ENCODE measurements at regions not wholly inside any gene's neighbourhood (a gene's known extent, or its start where the extent isn't known, plus 50 kb on each side); places are given as distances from the start of the nearest gene placed in this dataset.

DNA sequence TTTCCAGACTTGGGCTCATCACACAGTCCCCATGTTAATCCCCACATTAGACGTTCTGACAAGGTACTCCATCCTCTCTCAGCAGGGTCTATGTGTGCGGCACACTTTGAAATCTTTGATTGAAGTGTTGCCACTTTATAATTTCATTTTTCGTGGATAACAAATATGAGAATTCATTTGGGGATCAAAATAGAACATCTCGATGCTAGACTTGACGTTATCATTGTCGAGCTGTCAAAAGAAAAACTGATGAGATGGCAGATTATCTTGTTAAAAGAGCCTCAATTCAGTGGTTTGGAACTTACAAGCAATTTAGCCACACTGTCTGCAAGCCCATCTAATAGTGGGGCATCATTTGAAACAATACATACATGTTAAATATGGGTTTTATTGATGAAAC is 91.2 kb upstream of the SULT1C3 start:
- Histone ChIP-seq H3K18ac (ENCODE audit: low read length) (no peak overlapping the region), H3K27ac (replicated peaks; ENCODE audit: low read length) (no peak overlapping the region), H3K36me3 (replicated peaks in 1 of 2; ENCODE audit: control insufficient read depth in 2 of 2, insufficient read depth in 2 of 2, low read length in 2 of 2) (no peaks in the 10 kb centered on the region), H4K91ac (ENCODE audit: low read depth, low read length, poor library complexity) (no peak overlapping the region), H2BK120ac (ENCODE audit: low read depth, low read length) (no peak overlapping the region), H4K8ac (ENCODE audit: low read depth, low read length) (no peak overlapping the region), H2BK15ac (ENCODE audit: low read length) (no peak overlapping the region), H3K14ac (ENCODE audit: low read length) (no peak overlapping the region), H2AFZ (ENCODE audit: low read length) (no peak overlapping the region), H3K4me2 (ENCODE audit: insufficient read depth, low read length, poor library complexity, severe bottlenecking) (no peak overlapping the region), H2AK5ac (ENCODE audit: low read depth, low read length) (no peak overlapping the region), H3K23ac (ENCODE audit: low read depth, low read length, poor library complexity) (no peak overlapping the region), H2BK5ac (ENCODE audit: low read length) (no peak overlapping the region), H3K4ac (ENCODE audit: low read length) (no peak overlapping the region), H2BK12ac (ENCODE audit: low read length) (no peak overlapping the region), H3K9me3 (replicated peaks in 1 of 2; ENCODE audit: control insufficient read depth in 2 of 2, insufficient read depth in 1 of 2, low read depth in 1 of 2, low read length in 2 of 2) (no peaks in the 10 kb centered on the region), H3K4me3 (ENCODE audit: low read length in 2 of 2) (no peak overlapping the region), H3K9ac (ENCODE audit: low read depth, low read length, poor library complexity) (no peak overlapping the region), H3K27me3 (ENCODE audit: control insufficient read depth in 3 of 3, insufficient read depth in 3 of 3, low read depth in 1 of 3, low read length in 3 of 3) (peaks cover 0 to 1% (median 0%) of the 10 kb centered on the region in 3 experiments), H3K79me1 (ENCODE audit: low read depth, low read length) (no peaks in the 10 kb centered on the region), H3K4me1 (ENCODE audit: control insufficient read depth in 2 of 2, insufficient read depth in 1 of 2, low read depth in 1 of 2, low read length in 2 of 2) (peaks cover 0 to 2% of the 10 kb centered on the region in 2 donors)
- no CpG with 5 or more reads among the region's 6 CpGs for WGBS, 2 donors (ENCODE audit: extremely low coverage in 2 of 2, insufficient read length in 2 of 2, insufficient replicate concordance in 1 of 2)
- DNase-seq (ENCODE audit: low spot score) = no peak

DNA sequence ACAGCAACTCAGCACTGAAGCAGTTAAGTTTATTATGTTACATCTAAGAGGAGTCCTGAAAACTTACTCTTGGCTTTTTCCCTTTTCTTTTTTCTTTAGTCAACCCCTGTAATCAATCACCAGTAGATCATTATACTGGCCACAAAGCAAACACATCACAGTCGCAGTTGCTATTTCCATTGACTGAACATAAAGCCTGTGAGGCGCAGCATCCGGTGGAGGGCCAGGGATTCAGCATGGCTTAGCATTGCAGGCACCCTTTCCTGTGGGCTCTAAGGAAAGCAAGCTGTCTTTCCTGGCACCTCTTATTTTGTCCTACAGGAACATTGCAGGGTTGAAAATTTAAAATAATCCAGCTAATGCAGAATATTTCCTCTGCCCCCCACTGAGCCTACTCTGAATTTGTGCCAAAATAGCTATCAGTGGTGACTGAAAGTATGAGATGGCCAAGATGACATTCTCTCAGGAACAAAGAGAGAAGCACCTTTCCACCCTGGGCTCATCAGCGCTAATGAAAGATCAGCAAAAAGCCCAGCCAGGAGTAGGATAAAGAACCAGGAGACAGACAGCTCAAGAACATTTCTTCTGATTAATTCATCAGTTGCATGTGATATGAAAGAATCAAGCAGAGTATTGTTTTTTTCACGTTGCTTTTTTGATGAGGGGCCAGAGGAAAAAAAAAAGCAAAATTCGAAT is 85.3 kb upstream of the SULT1C3 start:
- no peak overlapping the region for H2BK15ac ChIP-seq (ENCODE audit: low read length)
- no peaks in the 10 kb centered on the region for H3K36me3 ChIP-seq (replicated peaks in 1 of 2; ENCODE audit: control insufficient read depth in 2 of 2, insufficient read depth in 2 of 2, low read length in 2 of 2)
- H3K4me2 ChIP-seq (ENCODE audit: insufficient read depth, low read length, poor library complexity, severe bottlenecking) = no peak overlapping the region
- H3K4ac ChIP-seq (ENCODE audit: low read length) = no peak overlapping the region
- H3K18ac ChIP-seq (ENCODE audit: low read length) = no peak overlapping the region
- no peak overlapping the region for H2AK5ac ChIP-seq (ENCODE audit: low read depth, low read length)
- no peak overlapping the region for H2BK5ac ChIP-seq (ENCODE audit: low read length)
- H3K27me3 ChIP-seq (ENCODE audit: control insufficient read depth in 3 of 3, insufficient read depth in 3 of 3, low read depth in 1 of 3, low read length in 3 of 3) = peaks cover 0 to 1% (median 0%) of the 10 kb centered on the region in 3 experiments
- no peak overlapping the region for H3K14ac ChIP-seq (ENCODE audit: low read length)
- no peak overlapping the region for H4K91ac ChIP-seq (ENCODE audit: low read depth, low read length, poor library complexity)
- H2AFZ ChIP-seq (ENCODE audit: low read length) = no peak overlapping the region
- H3K4me1 ChIP-seq (ENCODE audit: control insufficient read depth in 2 of 2, insufficient read depth in 1 of 2, low read depth in 1 of 2, low read length in 2 of 2) = peaks cover 0 to 7% of the 10 kb centered on the region in 2 donors
- no CpG with 5 or more reads among the region's 6 CpGs for WGBS, 2 donors (ENCODE audit: extremely low coverage in 2 of 2, insufficient read length in 2 of 2, insufficient replicate concordance in 1 of 2)
- H3K9me3 ChIP-seq (replicated peaks in 1 of 2; ENCODE audit: control insufficient read depth in 2 of 2, insufficient read depth in 1 of 2, low read depth in 1 of 2, low read length in 2 of 2) = no peaks in the 10 kb centered on the region
- no peak overlapping the region for H2BK120ac ChIP-seq (ENCODE audit: low read depth, low read length)
- no peak overlapping the region for H2BK12ac ChIP-seq (ENCODE audit: low read length)
- no peak overlapping the region for H3K23ac ChIP-seq (ENCODE audit: low read depth, low read length, poor library complexity)
- no peak overlapping the region for H3K4me3 ChIP-seq (ENCODE audit: low read length in 2 of 2)
- H3K9ac ChIP-seq (ENCODE audit: low read depth, low read length, poor library complexity) = no peak overlapping the region
- no peak for DNase-seq (ENCODE audit: low spot score)
- no peaks in the 10 kb centered on the region for H3K79me1 ChIP-seq (ENCODE audit: low read depth, low read length)
- H4K8ac ChIP-seq (ENCODE audit: low read depth, low read length) = no peak overlapping the region
- no peak overlapping the region for H3K27ac ChIP-seq (replicated peaks; ENCODE audit: low read length)

DNA sequence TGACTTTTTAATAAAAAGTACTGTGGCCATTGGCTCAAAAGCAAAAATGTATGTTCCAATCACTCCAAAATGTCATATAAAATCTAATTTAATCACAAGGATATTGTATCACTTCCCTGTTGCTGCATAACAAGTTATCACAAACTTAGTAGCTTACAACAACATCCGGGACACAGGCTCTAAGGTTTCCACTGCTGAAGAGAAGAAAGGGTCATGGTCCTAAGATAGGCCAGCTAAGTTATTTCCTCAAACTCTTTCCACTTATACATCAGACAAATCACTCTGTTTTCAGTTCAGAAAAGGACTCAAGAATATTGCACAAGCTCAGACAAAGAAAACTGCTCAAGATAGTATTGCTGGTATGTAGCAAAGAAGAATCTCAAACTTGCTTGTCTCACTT is 78.5 kb upstream of the SULT1C3 start:
- Histone ChIP-seq H4K91ac (ENCODE audit: low read depth, low read length, poor library complexity) (no peak overlapping the region), H2AFZ (ENCODE audit: low read length) (no peak overlapping the region), H3K23ac (ENCODE audit: low read depth, low read length, poor library complexity) (no peak overlapping the region), H2BK15ac (ENCODE audit: low read length) (no peak overlapping the region), H3K9me3 (replicated peaks in 1 of 2; ENCODE audit: control insufficient read depth in 2 of 2, insufficient read depth in 1 of 2, low read depth in 1 of 2, low read length in 2 of 2) (no peaks in the 10 kb centered on the region), H3K4me2 (ENCODE audit: insufficient read depth, low read length, poor library complexity, severe bottlenecking) (no peak overlapping the region), H3K4ac (ENCODE audit: low read length) (no peak overlapping the region), H3K36me3 (replicated peaks in 1 of 2; ENCODE audit: control insufficient read depth in 2 of 2, insufficient read depth in 2 of 2, low read length in 2 of 2) (no peaks in the 10 kb centered on the region), H2BK120ac (ENCODE audit: low read depth, low read length) (no peak overlapping the region), H3K27ac (replicated peaks; ENCODE audit: low read length) (no peak overlapping the region), H3K18ac (ENCODE audit: low read length) (no peak overlapping the region), H4K8ac (ENCODE audit: low read depth, low read length) (no peak overlapping the region), H3K79me1 (ENCODE audit: low read depth, low read length) (no peaks in the 10 kb centered on the region), H2BK5ac (ENCODE audit: low read length) (no peak overlapping the region), H3K4me3 (ENCODE audit: low read length in 2 of 2) (no peak overlapping the region), H3K27me3 (ENCODE audit: control insufficient read depth in 3 of 3, insufficient read depth in 3 of 3, low read depth in 1 of 3, low read length in 3 of 3) (no peaks in the 10 kb centered on the region), H2BK12ac (ENCODE audit: low read length) (no peak overlapping the region), H3K4me1 (ENCODE audit: control insufficient read depth in 2 of 2, insufficient read depth in 1 of 2, low read depth in 1 of 2, low read length in 2 of 2) (peaks cover 0 to 3% of the 10 kb centered on the region in 2 donors), H3K14ac (ENCODE audit: low read length) (no peak overlapping the region), H2AK5ac (ENCODE audit: low read depth, low read length) (no peak overlapping the region), H3K9ac (ENCODE audit: low read depth, low read length, poor library complexity) (no peak overlapping the region)
- no peak for DNase-seq (ENCODE audit: low spot score)
- WGBS, 2 donors (ENCODE audit: extremely low coverage in 2 of 2, insufficient read length in 2 of 2, insufficient replicate concordance in 1 of 2) = no CpG with 5 or more reads among the region's 1 CpG

DNA sequence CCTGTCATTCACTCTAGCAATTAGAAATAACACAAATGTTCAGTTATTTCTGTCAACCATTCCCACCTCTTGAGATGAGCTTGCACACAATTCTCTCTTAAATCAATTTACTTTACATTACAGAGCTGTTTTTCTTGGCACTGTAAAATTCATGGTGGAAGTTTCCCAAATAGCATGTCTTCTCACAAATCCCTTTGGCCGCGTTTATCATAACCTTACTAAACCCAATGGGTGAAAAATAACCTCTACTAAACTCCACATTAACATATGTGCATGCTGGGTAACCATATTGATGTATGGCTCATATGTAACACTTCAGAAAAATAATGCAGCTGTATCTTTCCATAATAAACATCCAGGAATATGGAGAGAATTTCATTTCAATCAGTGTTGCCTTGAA is 75.5 kb upstream of the SULT1C3 start:
- Histone ChIP-seq H3K4me2 (ENCODE audit: insufficient read depth, low read length, poor library complexity, severe bottlenecking) (no peak overlapping the region), H2BK5ac (ENCODE audit: low read length) (no peak overlapping the region), H3K4me3 (ENCODE audit: low read length in 2 of 2) (no peak overlapping the region), H2AK5ac (ENCODE audit: low read depth, low read length) (no peak overlapping the region), H2BK15ac (ENCODE audit: low read length) (no peak overlapping the region), H3K79me1 (ENCODE audit: low read depth, low read length) (no peaks in the 10 kb centered on the region), H2AFZ (ENCODE audit: low read length) (no peak overlapping the region), H3K27ac (replicated peaks; ENCODE audit: low read length) (no peak overlapping the region), H2BK12ac (ENCODE audit: low read length) (no peak overlapping the region), H3K4me1 (ENCODE audit: control insufficient read depth in 2 of 2, insufficient read depth in 1 of 2, low read depth in 1 of 2, low read length in 2 of 2) (peaks cover 0 to 3% of the 10 kb centered on the region in 2 donors), H3K27me3 (ENCODE audit: control insufficient read depth in 3 of 3, insufficient read depth in 3 of 3, low read depth in 1 of 3, low read length in 3 of 3) (no peaks in the 10 kb centered on the region), H3K23ac (ENCODE audit: low read depth, low read length, poor library complexity) (no peak overlapping the region), H3K9ac (ENCODE audit: low read depth, low read length, poor library complexity) (no peak overlapping the region), H4K8ac (ENCODE audit: low read depth, low read length) (no peak overlapping the region), H3K18ac (ENCODE audit: low read length) (no peak overlapping the region), H4K91ac (ENCODE audit: low read depth, low read length, poor library complexity) (no peak overlapping the region), H2BK120ac (ENCODE audit: low read depth, low read length) (no peak overlapping the region), H3K4ac (ENCODE audit: low read length) (no peak overlapping the region), H3K14ac (ENCODE audit: low read length) (no peak overlapping the region), H3K36me3 (replicated peaks in 1 of 2; ENCODE audit: control insufficient read depth in 2 of 2, insufficient read depth in 2 of 2, low read length in 2 of 2) (no peaks in the 10 kb centered on the region), H3K9me3 (replicated peaks in 1 of 2; ENCODE audit: control insufficient read depth in 2 of 2, insufficient read depth in 1 of 2, low read depth in 1 of 2, low read length in 2 of 2) (no peaks in the 10 kb centered on the region)
- no CpG with 5 or more reads among the region's 2 CpGs for WGBS, 2 donors (ENCODE audit: extremely low coverage in 2 of 2, insufficient read length in 2 of 2, insufficient replicate concordance in 1 of 2)
- DNase-seq (ENCODE audit: low spot score) = no peak
